Aorta (tissue), 5 donors: ENCODE measurements at regions not wholly inside any gene's neighbourhood (a gene's known extent, or its start where the extent isn't known, plus 50 kb on each side); places are given as distances from the start of the nearest gene placed in this dataset.

Experiments used
- ATAC-seq: fragments of 200-7000 bp; cut with Tn5 transposase; one replicate; pipeline ENCODE4 v1.9.1; 2022; ENCODE audit warnings: moderate library complexity; ENCODE audit not compliant: low FRiP score
- DNase-seq, 2 donors: peaks; one replicate each; pipeline ENCODE4 v3.0.0-alpha.2; 2020
- H3K27ac ChIP-seq, 2 donors: one replicate each; pipeline ENCODE4 v1.5.1; 2013; ENCODE audit warnings: low read length in 2 of 2, mild to moderate bottlenecking in 2 of 2, moderate library complexity in 2 of 2, control low read depth in 1 of 2, inconsistent platforms in 1 of 2, low read depth in 1 of 2
- H3K27me3 ChIP-seq, 2 donors: one replicate each; pipeline ENCODE4 v1.6.1; 2013; ENCODE audit warnings: control low read depth in 1 of 2, low read length in 1 of 2, mild to moderate bottlenecking in 1 of 2, moderate library complexity in 1 of 2; ENCODE audit not compliant: insufficient read depth in 2 of 2, control insufficient read depth in 1 of 2
- H3K36me3 ChIP-seq, 2 donors: one replicate each; pipeline ENCODE4 v1.6.1; 2013; ENCODE audit warnings: control low read depth in 1 of 2, low read length in 1 of 2, mild to moderate bottlenecking in 1 of 2; ENCODE audit not compliant: insufficient read depth in 2 of 2, control insufficient read depth in 1 of 2
- H3K4me1 ChIP-seq, 2 donors: one replicate each; pipeline ENCODE4 v1.6.1; 2013; ENCODE audit warnings: low read length in 2 of 2, control low read depth in 1 of 2, mild to moderate bottlenecking in 1 of 2, moderate library complexity in 1 of 2; ENCODE audit not compliant: insufficient read depth in 2 of 2, control insufficient read depth in 1 of 2
- H3K4me3 ChIP-seq, 2 donors: one replicate each; pipeline ENCODE4 v1.5.1; 2013; ENCODE audit warnings: low read length in 2 of 2, control low read depth in 1 of 2, mild to moderate bottlenecking in 1 of 2
- H3K9me3 ChIP-seq: one replicate; pipeline ENCODE4 v1.6.1; 2013; ENCODE audit warnings: mild to moderate bottlenecking, low read length; ENCODE audit not compliant: control insufficient read depth
- WGBS, 2 donors: extraction: QIAGEN DNeasy Blood & Tissue Kit; methylation state at CpG; one replicate each; pipeline ENCODE4 v1.1.7; 2013; 5-methylcytosine and 5-hydroxymethylcytosine counted together
- intact Hi-C, 2 donors: fragments of 100-400 bp; cut with DNase I; formaldehyde crosslinking; loops; one replicate each; pipeline versions ENCODE4 v1.14.2 to v1.15.0; 2022
- donor health status: healthy with polysubstance abuse.
- donor health status: Bipolar disorder and iron deficiency.
- donor health status: DM: no; HTN: no; CAD: no.
- donor health status: DM: no; HTN: no; CAD: no.
- donor health status: DM: yes; HTN: yes; CAD: no.

- no peak overlapping the region for H3K27ac ChIP-seq
- H3K27me3 ChIP-seq, result no peaks in the 10 kb centered on the region
- H3K9me3 ChIP-seq, result no peaks in the 10 kb centered on the region
- 58 to 65% methylated on average over 8 of the region's 8 CpGs for WGBS, 2 donors
- no peaks in the 10 kb centered on the region for H3K36me3 ChIP-seq
- H3K4me3 ChIP-seq, result no peak overlapping the region
- no peaks in the 10 kb centered on the region for H3K4me1 ChIP-seq
- DNase-seq (no peak), ATAC-seq (no peak)
- intact Hi-C loops, result no loop called here
Observed at GRCh38 chr21:14875704-14876523, 188.9 kb downstream of the NRIP1 start.

- ATAC-seq, result no peak
- WGBS, 2 donors, result 71 to 79% methylated on average over 1 of the region's 1 CpG
Observed at GRCh38 chr21:14875186-14875585, 189.6 kb downstream of the NRIP1 start.

GRCh38 chr21:14874379-14874778, 190.4 kb downstream of the NRIP1 start:
- no peak overlapping the region for H3K4me3 ChIP-seq
- intact Hi-C loops, result no loop called here
- H3K27me3 ChIP-seq, result no peaks in the 10 kb centered on the region
- H3K27ac ChIP-seq, result no peak overlapping the region
- no peaks in the 10 kb centered on the region for H3K9me3 ChIP-seq
- H3K4me1 ChIP-seq, result no peaks in the 10 kb centered on the region
- no peak for ATAC-seq
- no peak for DNase-seq
- no peaks in the 10 kb centered on the region for H3K36me3 ChIP-seq

More at GRCh38 chr21:14875186-14875585, 189.6 kb downstream of the NRIP1 start:
- Histone ChIP-seq H3K9me3 (no peaks in the 10 kb centered on the region), H3K27me3 (no peaks in the 10 kb centered on the region), H3K4me1 (no peaks in the 10 kb centered on the region), H3K27ac (no peak overlapping the region), H3K4me3 (no peak overlapping the region), H3K36me3 (no peaks in the 10 kb centered on the region)
- intact Hi-C loops, result no loop called here
- no peak for DNase-seq

GRCh38 chr21:14871861-14872260, 192.9 kb downstream of the NRIP1 start:
- peaks cover 0 to 2% of the 10 kb centered on the region in 2 donors for H3K4me1 ChIP-seq
- WGBS, 2 donors, result 97 to 98% methylated on average over 4 of the region's 4 CpGs
- H3K4me3 ChIP-seq, result no peak overlapping the region
- no peak overlapping the region for H3K27ac ChIP-seq
- DNase-seq (no peak), ATAC-seq (no peak)
- no peaks in the 10 kb centered on the region for H3K9me3 ChIP-seq
- intact Hi-C loops, result no loop called here
- H3K27me3 ChIP-seq, result no peaks in the 10 kb centered on the region
- no peaks in the 10 kb centered on the region for H3K36me3 ChIP-seq

- Histone ChIP-seq H3K4me3 (no peak overlapping the region), H3K27me3 (no peaks in the 10 kb centered on the region), H3K9me3 (no peaks in the 10 kb centered on the region), H3K36me3 (no peaks in the 10 kb centered on the region), H3K4me1 (peaks cover 0 to 2% of the 10 kb centered on the region in 2 donors), H3K27ac (no peak overlapping the region)
- ATAC-seq (no peak), DNase-seq (no peak)
- intact Hi-C loops, result no loop called here
- WGBS, 2 donors, result 90 to 94% methylated on average over 2 of the region's 2 CpGs
Observed at GRCh38 chr21:14870853-14871149, 194.0 kb downstream of the NRIP1 start.

- Histone ChIP-seq H3K4me1 (peaks cover 0 to 2% of the 10 kb centered on the region in 2 donors), H3K9me3 (no peaks in the 10 kb centered on the region), H3K27ac (no peak overlapping the region), H3K4me3 (no peak overlapping the region), H3K36me3 (no peaks in the 10 kb centered on the region), H3K27me3 (no peaks in the 10 kb centered on the region)
- WGBS, 2 donors, result 66 to 67% methylated on average over 5 of the region's 5 CpGs
- no peak for ATAC-seq
- intact Hi-C loops, result loop anchor here in 1 of 2 donors (10.0 kb wide), 1 partner anchor 615 kb away; no protein-coding TSS in a partner anchor
- DNase-seq, result no peak
Observed at GRCh38 chr21:14869984-14870852, 194.6 kb downstream of the NRIP1 start.

- DNase-seq, result no peak
- Histone ChIP-seq H3K27ac (no peak overlapping the region), H3K27me3 (no peaks in the 10 kb centered on the region), H3K4me1 (peaks cover 0 to 2% of the 10 kb centered on the region in 2 donors), H3K9me3 (no peaks in the 10 kb centered on the region), H3K36me3 (no peaks in the 10 kb centered on the region), H3K4me3 (no peak overlapping the region)
- WGBS, 2 donors, result 92% methylated on average over 3 of the region's 3 CpGs
- no peak for ATAC-seq
- intact Hi-C loops, result loop anchor here in 1 of 2 donors (10.0 kb wide), 1 partner anchor 618 kb away; no protein-coding TSS in a partner anchor
Observed at GRCh38 chr21:14866859-14867765, 197.7 kb downstream of the NRIP1 start.
